HL-60 (cell line): ENCODE measurements at regions not wholly inside any gene's neighbourhood (a gene's known extent, or its start where the extent isn't known, plus 50 kb on each side); places are given as distances from the start of the nearest gene placed in this dataset.

Source experiments
- DNase-seq, 2 experiments: peaks; one replicate each; pipeline ENCODE4 v3.0.0-alpha.2; 2010 to 2020; ENCODE audit warnings: low read depth in 1 of 2, low spot score in 1 of 2
- H3K27ac ChIP-seq: fragments of 250-450 bp; sonication (Bioruptor Pico); replicated peaks from 2 replicates; pipeline ENCODE4 v1.5.1; 2020; ENCODE audit warnings: mild to moderate bottlenecking, moderate library complexity
- H3K27me3 ChIP-seq: fragments of 250-450 bp; sonication (Bioruptor Pico); 2 replicates; pipeline ENCODE4 v1.5.1; 2021; ENCODE audit warnings: mild to moderate bottlenecking, moderate library complexity; ENCODE audit not compliant: insufficient read depth, poor library complexity, severe bottlenecking
- H3K4me3 ChIP-seq: replicated peaks from 2 replicates; pipeline ENCODE4 v1.5.1; 2011; ENCODE audit warnings: mild to moderate bottlenecking, control low read depth, low read length; ENCODE audit not compliant: insufficient read depth
- GABPA ChIP-seq: IDR thresholded peaks from 2 replicates; pipeline ENCODE4 v1.6.1; 2012; ENCODE audit warnings: low read depth
- POLR2AphosphoS5 ChIP-seq: IDR thresholded peaks from 2 replicates; pipeline ENCODE4 v1.6.1; 2012; ENCODE audit warnings: low read depth
- SPI1 ChIP-seq: IDR thresholded peaks from 2 replicates; pipeline ENCODE4 v1.6.1; 2012; ENCODE audit warnings: low read depth, mild to moderate bottlenecking, borderline replicate concordance
- TF ChIP-seq, protein P1 (sequence below): IDR thresholded peaks from one replicate; pipeline ENCODE4 v1.5.1; 2011; ENCODE audit warnings: low read length, control low read depth, inconsistent platforms; ENCODE audit not compliant: insufficient read depth
- TF ChIP-seq, protein P2 (sequence below): IDR thresholded peaks from 2 replicates; pipeline ENCODE4 v1.6.1; 2012; ENCODE audit warnings: low read depth; ENCODE audit not compliant: insufficient replicate concordance

DNA sequence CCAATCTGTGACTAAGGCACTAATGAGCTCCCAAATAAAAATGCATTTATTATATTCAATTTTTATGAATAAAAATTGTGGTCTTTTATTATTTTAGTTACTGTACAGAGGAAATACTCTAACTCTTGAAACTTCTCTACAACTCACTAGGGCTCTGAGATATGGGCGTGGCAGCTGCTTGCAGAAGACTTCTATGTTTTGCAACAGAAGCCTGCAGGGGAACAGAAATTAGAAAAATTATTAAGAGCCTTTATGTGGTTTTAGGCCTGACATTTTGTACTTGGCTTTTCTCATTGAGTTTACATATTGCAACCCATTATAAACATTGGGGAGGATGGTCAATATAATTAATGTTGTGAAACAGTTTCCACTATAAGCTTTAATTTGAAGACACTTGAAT lies 581.4 kb downstream of the TNS3 start:
- TF ChIP-seq, protein P1, sequence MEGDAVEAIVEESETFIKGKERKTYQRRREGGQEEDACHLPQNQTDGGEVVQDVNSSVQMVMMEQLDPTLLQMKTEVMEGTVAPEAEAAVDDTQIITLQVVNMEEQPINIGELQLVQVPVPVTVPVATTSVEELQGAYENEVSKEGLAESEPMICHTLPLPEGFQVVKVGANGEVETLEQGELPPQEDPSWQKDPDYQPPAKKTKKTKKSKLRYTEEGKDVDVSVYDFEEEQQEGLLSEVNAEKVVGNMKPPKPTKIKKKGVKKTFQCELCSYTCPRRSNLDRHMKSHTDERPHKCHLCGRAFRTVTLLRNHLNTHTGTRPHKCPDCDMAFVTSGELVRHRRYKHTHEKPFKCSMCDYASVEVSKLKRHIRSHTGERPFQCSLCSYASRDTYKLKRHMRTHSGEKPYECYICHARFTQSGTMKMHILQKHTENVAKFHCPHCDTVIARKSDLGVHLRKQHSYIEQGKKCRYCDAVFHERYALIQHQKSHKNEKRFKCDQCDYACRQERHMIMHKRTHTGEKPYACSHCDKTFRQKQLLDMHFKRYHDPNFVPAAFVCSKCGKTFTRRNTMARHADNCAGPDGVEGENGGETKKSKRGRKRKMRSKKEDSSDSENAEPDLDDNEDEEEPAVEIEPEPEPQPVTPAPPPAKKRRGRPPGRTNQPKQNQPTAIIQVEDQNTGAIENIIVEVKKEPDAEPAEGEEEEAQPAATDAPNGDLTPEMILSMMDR, result no peak
- TF ChIP-seq, protein P2, sequence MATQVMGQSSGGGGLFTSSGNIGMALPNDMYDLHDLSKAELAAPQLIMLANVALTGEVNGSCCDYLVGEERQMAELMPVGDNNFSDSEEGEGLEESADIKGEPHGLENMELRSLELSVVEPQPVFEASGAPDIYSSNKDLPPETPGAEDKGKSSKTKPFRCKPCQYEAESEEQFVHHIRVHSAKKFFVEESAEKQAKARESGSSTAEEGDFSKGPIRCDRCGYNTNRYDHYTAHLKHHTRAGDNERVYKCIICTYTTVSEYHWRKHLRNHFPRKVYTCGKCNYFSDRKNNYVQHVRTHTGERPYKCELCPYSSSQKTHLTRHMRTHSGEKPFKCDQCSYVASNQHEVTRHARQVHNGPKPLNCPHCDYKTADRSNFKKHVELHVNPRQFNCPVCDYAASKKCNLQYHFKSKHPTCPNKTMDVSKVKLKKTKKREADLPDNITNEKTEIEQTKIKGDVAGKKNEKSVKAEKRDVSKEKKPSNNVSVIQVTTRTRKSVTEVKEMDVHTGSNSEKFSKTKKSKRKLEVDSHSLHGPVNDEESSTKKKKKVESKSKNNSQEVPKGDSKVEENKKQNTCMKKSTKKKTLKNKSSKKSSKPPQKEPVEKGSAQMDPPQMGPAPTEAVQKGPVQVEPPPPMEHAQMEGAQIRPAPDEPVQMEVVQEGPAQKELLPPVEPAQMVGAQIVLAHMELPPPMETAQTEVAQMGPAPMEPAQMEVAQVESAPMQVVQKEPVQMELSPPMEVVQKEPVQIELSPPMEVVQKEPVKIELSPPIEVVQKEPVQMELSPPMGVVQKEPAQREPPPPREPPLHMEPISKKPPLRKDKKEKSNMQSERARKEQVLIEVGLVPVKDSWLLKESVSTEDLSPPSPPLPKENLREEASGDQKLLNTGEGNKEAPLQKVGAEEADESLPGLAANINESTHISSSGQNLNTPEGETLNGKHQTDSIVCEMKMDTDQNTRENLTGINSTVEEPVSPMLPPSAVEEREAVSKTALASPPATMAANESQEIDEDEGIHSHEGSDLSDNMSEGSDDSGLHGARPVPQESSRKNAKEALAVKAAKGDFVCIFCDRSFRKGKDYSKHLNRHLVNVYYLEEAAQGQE, result no peak
- TF ChIP-seq POLR2AphosphoS5, result no peak
- TF ChIP-seq GABPA, result no peak
- no peak overlapping the region for H3K4me3 ChIP-seq
- H3K27me3 ChIP-seq, result no peaks in the 10 kb centered on the region
- H3K27ac ChIP-seq, result no peak overlapping the region
- no peak for DNase-seq

DNA sequence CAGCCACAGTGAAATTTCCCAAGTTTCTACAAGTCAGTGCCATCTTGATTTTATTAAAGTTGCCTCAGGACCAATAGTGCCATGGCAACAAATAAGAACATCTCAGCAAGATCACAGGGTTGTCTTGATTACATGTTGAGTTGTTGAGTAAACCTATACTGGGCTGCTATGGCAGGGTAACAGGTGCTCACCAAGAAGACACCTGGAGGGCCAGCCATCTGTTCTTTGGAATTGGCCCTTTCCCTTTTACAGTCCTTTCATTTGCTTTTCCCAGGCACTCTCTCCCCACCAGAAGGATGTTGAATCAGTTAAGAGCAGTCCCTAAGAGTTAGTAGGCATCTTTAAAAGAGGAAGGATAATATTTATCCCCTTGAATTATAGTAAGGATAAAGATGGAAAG lies 582.0 kb downstream of the TNS3 start:
- Histone ChIP-seq H3K4me3 (no peak overlapping the region), H3K27ac (no peak overlapping the region), H3K27me3 (no peaks in the 10 kb centered on the region)
- TF ChIP-seq, protein P1, result no peak
- TF ChIP-seq GABPA, result no peak
- no peak for TF ChIP-seq SPI1
- TF ChIP-seq POLR2AphosphoS5, result no peak
- TF ChIP-seq, protein P2, result no peak
- no peak for DNase-seq

DNA sequence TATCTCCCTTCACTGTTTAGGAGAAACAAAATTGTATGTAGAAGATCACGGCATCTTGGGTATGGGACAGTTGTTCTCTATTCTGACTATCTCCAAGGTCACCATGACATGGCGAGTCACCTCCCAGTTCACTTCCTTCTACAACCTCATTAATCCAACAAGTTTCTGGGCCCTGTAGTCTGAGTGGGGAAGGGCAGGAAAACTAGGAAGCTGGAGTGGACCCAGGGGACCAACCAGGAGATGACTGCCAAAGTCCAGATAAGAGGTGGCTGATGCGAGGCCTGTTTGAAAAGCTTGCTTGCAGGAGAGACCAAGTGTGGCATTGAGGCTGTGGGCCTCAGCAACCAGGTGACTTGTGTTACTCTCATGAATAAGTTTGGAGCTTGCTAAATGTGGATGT lies 584.9 kb downstream of the TNS3 start:
- TF ChIP-seq, protein P2, result no peak
- TF ChIP-seq POLR2AphosphoS5, result no peak
- TF ChIP-seq GABPA, result no peak
- TF ChIP-seq, protein P1, result no peak
- no peak for TF ChIP-seq SPI1
- H3K4me3 ChIP-seq, result no peak overlapping the region
- no peaks in the 10 kb centered on the region for H3K27me3 ChIP-seq
- no peak for DNase-seq
- no peak overlapping the region for H3K27ac ChIP-seq
